Prostate gland (tissue), 2 donors: ENCODE measurements at regions not wholly inside any gene's neighbourhood (a gene's known extent, or its start where the extent isn't known, plus 50 kb on each side); places are given as distances from the start of the nearest gene placed in this dataset.
A peak's percentile ranks its signal among the peaks of the same experiment; 100 is the strongest.

Experiments used
- DNase-seq: peaks from one replicate; pipeline ENCODE4 v3.0.0-alpha.2; 2019; ENCODE audit warnings: low spot score
- H3K27ac ChIP-seq, 2 donors: fragments of 200-600 bp; sonication (generic); 2 replicates each; pipeline ENCODE4 v1.5.1; 2017 to 2019
- H3K27me3 ChIP-seq: fragments of 200-600 bp; sonication (generic); replicated peaks from 2 replicates; pipeline ENCODE4 v1.5.1; 2019; ENCODE audit not compliant: insufficient read depth
- H3K36me3 ChIP-seq, 2 donors: fragments of 200-600 bp; sonication (generic); 1 replicate in 1 of 2; 2 replicates in 1 of 2; pipeline versions ENCODE4 v1.5.1 to v1.8.1; 2017 to 2019
- H3K4me1 ChIP-seq: fragments of 200-600 bp; sonication (generic); replicated peaks from 2 replicates; pipeline ENCODE4 v1.5.1; 2019
- H3K4me3 ChIP-seq, 2 donors: fragments of 200-600 bp; sonication (generic); 2 replicates each; pipeline ENCODE4 v1.5.1; 2017 to 2019
- H3K9me3 ChIP-seq: fragments of 200-600 bp; sonication (generic); 2 replicates; pipeline ENCODE4 v1.5.1; 2017
- POLR2A ChIP-seq: fragments of 450-650 bp; IDR thresholded peaks from one replicate; pipeline ENCODE4 v1.6.1; 2016; ENCODE audit warnings: antibody characterized with exemption, mild to moderate bottlenecking
- POLR2AphosphoS5 ChIP-seq: sonication (generic); formaldehyde crosslinking; IDR thresholded peaks from one replicate; pipeline ENCODE4 v1.6.1; 2017; ENCODE audit warnings: antibody characterized with exemption
- WGBS: methylation state at CpG from one replicate; pipeline ENCODE4 v1.1.5; 2018; 5-methylcytosine and 5-hydroxymethylcytosine counted together
- intact Hi-C: fragments of 100-400 bp; cut with DNase I; formaldehyde crosslinking; loops from one replicate; pipeline ENCODE4 v1.14.2; 2022
- TF ChIP-seq, protein P1 (sequence below), 4 experiments: fragments of 200-600 bp in 2 of 4; fragments of 450-650 bp in 2 of 4; sonication (generic) in 2 of 4; IDR thresholded peaks; 1 replicate in 3 of 4; 2 replicates in 1 of 4; pipeline ENCODE4 v1.5.1; 2016 to 2019; ENCODE audit warnings: antibody characterized with exemption in 4 of 4, mild to moderate bottlenecking in 2 of 4, moderate library complexity in 2 of 4

DNA sequence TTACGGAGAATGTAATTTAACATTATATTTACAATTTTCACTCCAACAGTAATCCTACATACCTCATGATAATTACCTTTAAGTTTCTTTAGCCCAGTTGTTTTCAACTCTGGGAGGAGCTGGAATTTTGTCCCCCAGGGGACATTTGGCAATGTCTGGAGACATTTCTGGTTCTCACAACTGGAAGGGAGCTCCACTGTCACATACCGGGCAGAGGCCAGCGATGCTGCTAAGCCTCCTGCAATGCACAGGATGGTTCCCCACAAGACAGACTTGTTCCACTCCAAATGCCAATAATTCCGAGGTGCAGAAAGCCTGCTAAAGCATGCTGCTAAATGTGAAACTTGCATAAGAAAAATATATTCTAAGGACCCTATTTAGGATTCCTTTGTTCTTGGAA, 251.1 kb upstream of the IRX5 start:
- no peak overlapping the region for H3K27ac ChIP-seq
- H3K27me3 ChIP-seq, result no peaks in the 10 kb centered on the region
- intact Hi-C loops, result no loop called here
- 92% methylated on average over 4 of the region's 4 CpGs for WGBS
- no peaks in the 10 kb centered on the region for H3K4me1 ChIP-seq
- DNase-seq, result no peak
- H3K36me3 ChIP-seq, result no peaks in the 10 kb centered on the region
- H3K4me3 ChIP-seq, result no peak overlapping the region
- TF ChIP-seq, protein P1, sequence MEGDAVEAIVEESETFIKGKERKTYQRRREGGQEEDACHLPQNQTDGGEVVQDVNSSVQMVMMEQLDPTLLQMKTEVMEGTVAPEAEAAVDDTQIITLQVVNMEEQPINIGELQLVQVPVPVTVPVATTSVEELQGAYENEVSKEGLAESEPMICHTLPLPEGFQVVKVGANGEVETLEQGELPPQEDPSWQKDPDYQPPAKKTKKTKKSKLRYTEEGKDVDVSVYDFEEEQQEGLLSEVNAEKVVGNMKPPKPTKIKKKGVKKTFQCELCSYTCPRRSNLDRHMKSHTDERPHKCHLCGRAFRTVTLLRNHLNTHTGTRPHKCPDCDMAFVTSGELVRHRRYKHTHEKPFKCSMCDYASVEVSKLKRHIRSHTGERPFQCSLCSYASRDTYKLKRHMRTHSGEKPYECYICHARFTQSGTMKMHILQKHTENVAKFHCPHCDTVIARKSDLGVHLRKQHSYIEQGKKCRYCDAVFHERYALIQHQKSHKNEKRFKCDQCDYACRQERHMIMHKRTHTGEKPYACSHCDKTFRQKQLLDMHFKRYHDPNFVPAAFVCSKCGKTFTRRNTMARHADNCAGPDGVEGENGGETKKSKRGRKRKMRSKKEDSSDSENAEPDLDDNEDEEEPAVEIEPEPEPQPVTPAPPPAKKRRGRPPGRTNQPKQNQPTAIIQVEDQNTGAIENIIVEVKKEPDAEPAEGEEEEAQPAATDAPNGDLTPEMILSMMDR (IDR thresholded peaks at IDR 0.05), result no peak
- TF ChIP-seq POLR2AphosphoS5, result no peak
- TF ChIP-seq POLR2A, result no peak
- no peaks in the 10 kb centered on the region for H3K9me3 ChIP-seq

DNA sequence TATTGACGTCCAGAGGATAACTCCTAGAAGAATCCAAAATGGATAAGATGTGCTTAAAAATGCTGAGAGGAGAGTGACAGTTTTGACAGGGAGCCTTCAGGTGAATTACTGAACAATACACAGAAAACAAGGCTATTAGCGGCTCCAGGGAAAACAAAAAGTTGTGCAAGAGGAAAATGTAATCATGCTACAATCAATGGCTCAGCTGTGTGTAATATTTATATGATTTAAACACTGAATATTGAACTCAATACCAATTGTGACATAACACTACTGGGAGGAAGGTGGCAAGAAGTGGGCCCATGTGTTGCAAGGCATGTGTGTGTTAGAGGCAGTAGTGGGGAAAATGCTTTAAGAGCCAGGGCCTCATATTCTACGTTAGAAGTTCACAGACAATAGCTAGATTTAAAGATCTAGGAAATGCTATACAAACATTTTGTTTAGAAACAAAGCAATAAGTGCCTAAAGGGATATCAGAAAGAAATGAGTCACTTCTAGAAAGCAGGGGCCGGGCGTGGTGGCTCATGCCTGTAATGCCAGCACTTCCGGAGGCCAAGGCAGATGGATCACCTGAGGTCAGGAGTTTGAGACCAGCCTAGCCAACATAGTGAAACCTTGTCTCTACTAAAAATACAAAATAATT, 253.2 kb upstream of the IRX5 start:
- H3K4me3 ChIP-seq, result no peak overlapping the region
- WGBS, result 91% methylated on average over 6 of the region's 6 CpGs
- H3K36me3 ChIP-seq, result no peaks in the 10 kb centered on the region
- intact Hi-C loops, result no loop called here
- no peaks in the 10 kb centered on the region for H3K4me1 ChIP-seq
- H3K27me3 ChIP-seq, result no peaks in the 10 kb centered on the region
- no peaks in the 10 kb centered on the region for H3K9me3 ChIP-seq
- TF ChIP-seq POLR2A (no peak), POLR2AphosphoS5 (no peak)
- TF ChIP-seq, protein P1 (IDR thresholded peaks at IDR 0.05), result no peak
- no peak overlapping the region for H3K27ac ChIP-seq
- no peak for DNase-seq

DNA sequence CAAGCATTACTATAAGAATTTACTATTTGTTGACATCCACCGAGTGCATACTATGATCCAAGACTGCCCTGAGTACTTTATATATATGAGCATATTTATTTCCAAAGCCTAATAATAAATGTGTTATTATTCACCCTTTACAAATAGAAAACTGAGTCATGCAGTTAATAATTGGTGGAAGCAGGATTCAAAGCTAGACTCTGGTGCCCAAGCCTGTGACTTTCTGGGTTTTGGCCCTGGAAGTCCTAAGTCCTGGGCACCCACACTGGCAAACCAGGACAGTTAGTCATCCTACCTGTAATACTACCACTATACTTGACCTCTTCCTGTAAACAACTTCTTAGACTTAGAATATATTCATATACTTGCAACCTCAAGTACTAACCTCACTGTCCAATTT, 257.4 kb upstream of the IRX5 start:
- 42% methylated on average over 1 of the region's 1 CpG for WGBS
- intact Hi-C loops, result no loop called here
- DNase-seq, result no peak
- TF ChIP-seq, protein P1 (IDR thresholded peaks at IDR 0.05), result no peak
- no peak for TF ChIP-seq POLR2A
- no peak for TF ChIP-seq POLR2AphosphoS5
- H3K27me3 ChIP-seq, result no peaks in the 10 kb centered on the region
- no peak overlapping the region for H3K27ac ChIP-seq
- no peaks in the 10 kb centered on the region for H3K4me1 ChIP-seq
- no peaks in the 10 kb centered on the region for H3K36me3 ChIP-seq
- no peaks in the 10 kb centered on the region for H3K9me3 ChIP-seq
- H3K4me3 ChIP-seq, result no peak overlapping the region

DNA sequence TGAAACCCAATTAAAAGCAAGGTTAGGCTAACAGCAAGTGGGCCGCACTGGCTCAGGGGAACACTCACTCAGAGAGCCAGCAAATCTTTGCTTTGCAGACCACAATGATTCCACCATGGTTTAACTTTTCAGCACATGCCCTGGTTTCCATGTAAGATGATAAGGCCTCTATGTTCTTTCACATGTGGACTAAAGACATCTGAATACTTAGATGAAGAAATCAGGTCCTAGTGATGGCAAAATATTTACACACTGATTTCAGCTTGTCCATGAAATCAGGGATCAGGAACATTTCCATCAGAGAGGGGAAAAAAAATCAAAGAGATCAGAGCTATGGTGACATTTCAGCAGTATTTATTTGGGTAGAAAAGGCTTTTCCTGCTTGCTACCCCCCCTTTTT, 258.2 kb upstream of the IRX5 start:
- WGBS, result 82% methylated on average over 1 of the region's 1 CpG
- Histone ChIP-seq H3K36me3 (no peaks in the 10 kb centered on the region), H3K27me3 (no peaks in the 10 kb centered on the region), H3K9me3 (no peaks in the 10 kb centered on the region), H3K4me3 (no peak overlapping the region), H3K27ac (no peak overlapping the region), H3K4me1 (no peaks in the 10 kb centered on the region)
- TF ChIP-seq POLR2A (no peak), POLR2AphosphoS5 (no peak)
- TF ChIP-seq, protein P1 (IDR thresholded peaks at IDR 0.05), result no peak
- no peak for DNase-seq
- intact Hi-C loops, result no loop called here

- intact Hi-C loops, result no loop called here
- no peaks in the 10 kb centered on the region for H3K27me3 ChIP-seq
- H3K4me3 ChIP-seq, result no peak overlapping the region
- 25% methylated on average over 2 of the region's 2 CpGs for WGBS
- peaks cover 2% of the 10 kb centered on the region for H3K4me1 ChIP-seq
- no peaks in the 10 kb centered on the region for H3K36me3 ChIP-seq
- TF ChIP-seq, protein P1 (IDR thresholded peaks at IDR 0.05), result no peak
- peak; percentile 38 for TF ChIP-seq POLR2AphosphoS5
- H3K9me3 ChIP-seq, result no peaks in the 10 kb centered on the region
- DNase-seq, result peak; percentile 46
- H3K27ac ChIP-seq, result no peak overlapping the region
Measured at GRCh38 chr16:54657709-54658102, 273.0 kb upstream of the IRX5 start.
